Mucosa of gallbladder (tissue), 1 donor: ENCODE measurements at regions not wholly inside any gene's neighbourhood (a gene's known extent, or its start where the extent isn't known, plus 50 kb on each side); places are given as distances from the start of the nearest gene placed in this dataset.

ENCODE experiments used
- DNase-seq: peaks from one replicate; pipeline ENCODE4 v3.0.0-alpha.2; 2020; ENCODE audit warnings: low spot score
- donor health status: DM: no; HTN: no; CAD: no.

DNA sequence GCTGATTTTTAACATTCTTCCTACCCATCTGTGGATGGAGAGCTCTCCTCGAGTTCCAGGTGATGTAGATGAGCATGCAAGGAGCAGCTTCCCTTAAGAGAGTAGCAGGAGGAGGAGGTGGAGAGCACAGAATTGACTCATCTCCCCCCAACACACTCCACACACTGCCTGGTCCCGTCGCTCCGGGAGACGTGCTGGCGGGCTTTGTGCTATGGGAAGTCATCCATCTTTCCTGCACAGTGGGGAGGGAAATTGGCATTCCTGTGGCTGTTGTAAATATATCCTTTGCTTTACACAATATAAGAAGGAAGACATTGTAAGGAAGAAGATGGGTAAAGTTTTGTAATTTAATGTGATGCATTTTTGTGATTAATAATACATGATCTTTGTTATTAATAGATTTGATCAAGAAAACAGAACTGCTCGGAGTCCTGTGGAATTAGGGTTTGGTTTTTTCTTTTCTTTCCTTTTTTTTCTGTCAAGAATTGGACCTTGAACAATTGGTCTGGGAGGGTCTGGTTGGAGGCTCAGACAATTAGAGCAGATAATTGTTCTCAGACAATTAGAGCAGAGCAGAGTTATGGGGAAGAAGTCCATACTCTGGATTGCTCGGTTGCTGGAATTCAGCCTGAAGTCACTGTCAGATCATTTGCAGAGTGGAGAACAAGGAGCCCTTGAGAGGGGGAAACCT lies 297.8 kb downstream of the GADD45G start:
- DNase-seq = no peak

DNA sequence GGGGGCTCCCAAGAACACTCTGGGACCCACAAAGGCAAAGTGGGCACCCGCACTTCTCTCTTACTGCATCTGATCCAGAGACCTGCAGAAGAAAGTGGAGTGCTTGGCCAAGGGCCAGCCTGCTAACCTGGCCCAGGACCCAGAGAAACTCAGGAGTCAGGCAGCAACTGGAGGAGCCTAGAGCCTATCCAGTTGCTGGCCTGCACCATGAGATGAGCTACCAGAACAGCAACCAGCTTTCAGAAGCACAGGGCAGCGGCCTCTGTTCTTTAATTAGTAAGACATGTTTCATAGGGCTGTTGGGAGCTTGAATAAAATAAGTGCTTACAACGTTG lies 298.3 kb downstream of the GADD45G start:
- DNase-seq = no peak

DNA sequence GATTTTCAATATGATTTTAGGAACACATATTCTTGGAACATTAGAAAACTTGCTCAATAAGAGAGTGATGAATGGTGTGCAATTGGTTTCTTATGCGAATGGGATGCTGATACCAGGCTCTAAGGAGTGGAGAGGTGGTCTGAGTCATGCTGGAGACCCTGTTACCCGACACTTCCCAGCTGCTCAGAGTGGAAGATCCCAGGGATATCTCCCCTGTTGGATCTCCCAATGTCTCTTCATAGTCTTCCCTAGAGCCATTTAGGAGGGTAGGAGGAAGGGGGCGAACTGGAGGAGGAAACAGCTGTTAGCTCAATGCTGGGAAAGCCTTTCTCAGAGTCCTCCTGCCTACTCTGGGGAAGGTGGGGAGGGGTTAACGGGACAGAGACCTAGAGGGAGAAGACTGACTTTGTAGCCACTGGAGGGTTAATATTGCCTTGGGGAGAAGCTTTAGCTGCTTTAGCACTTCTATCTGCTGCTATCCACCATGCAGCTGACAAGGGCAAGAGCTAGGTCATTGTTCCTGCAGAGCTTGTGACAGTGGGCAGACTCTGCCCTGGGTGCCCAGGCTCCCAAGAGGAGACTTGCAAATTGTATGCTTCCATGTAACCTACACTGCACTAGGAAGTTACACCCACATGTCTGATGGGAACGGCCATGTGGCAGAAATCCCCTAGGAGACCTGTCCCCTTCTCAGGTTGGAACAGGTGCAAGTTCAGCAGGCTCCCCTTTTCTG lies 301.0 kb downstream of the GADD45G start:
- no peak for DNase-seq

DNA sequence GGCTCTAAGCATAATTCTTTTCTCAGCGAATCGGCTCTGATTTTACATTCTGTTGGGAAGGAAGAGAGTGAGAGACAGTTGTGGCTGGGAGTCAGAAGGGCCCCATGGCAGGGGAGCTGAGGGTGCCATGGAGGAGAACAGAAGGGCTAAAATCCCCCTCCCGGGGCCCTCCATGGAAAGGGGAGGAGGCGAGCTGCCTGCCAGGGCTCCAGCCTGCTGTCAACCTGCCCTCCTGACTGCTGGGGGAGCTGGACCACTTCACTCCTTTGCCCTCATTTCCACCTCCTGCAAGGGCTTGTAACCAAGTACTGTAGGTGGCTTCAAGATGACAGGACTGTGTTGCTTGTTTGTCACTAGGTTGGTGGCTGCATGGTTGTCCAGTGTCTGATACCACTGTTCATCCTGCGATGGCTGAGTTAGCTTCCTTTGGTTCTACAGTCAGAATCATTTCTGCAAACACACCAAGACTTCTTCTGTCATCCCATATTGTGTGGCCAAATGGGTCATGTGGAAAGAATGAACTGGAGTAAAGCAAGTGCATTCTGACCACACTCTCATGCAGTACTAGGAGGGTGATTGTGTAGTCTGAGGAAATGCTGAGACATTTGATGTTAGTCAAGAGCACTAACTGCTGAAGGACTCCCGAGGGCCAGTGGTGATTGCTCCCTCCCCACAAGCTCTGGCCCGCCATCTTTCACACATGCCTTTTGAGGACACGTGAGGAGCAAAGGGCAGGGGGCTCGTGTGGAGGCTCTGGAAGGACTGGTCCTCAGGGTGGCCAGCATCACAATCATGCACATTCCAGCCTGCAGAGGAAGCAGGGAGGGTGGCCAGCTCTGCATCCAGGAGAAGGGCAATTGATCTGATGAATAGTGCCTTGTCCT lies 307.2 kb downstream of the GADD45G start:
- DNase-seq = no peak

DNA sequence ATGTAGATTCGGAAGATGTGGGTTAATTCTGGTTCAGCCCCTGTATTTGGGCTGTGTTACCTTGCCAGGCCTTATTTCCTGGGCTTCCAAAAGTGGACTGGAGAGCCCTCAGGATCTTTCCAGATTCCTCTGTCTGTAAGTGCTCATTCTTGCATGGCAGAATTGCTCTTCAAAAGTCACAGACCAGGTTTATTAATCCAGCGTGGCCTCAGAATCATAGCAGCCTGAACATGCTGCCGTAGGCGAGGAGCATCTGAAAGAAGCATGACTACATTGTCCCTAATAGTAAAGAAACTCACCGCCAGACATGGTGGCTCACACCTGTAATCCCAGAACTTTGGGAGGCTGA lies 307.8 kb downstream of the GADD45G start:
- DNase-seq = no peak

DNA sequence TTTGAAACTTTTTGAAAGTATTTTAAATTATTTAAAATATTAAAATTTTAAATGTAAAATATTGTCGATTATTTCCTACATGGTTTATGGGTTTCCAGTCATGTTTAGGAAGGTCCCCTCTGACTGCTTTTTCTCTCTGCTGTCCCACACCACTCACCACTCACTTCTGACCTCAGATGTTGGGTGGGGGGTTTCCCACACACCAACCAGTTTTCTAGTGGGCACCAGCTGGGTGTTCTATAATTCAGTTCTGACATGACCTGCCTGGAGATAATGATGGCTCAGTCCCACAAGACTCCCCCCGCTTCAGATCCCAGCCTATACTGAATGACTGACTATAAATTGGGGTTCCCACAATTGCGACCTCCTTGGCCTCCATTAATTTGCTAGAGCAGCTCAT lies 310.4 kb downstream of the GADD45G start:
- no peak for DNase-seq

DNA sequence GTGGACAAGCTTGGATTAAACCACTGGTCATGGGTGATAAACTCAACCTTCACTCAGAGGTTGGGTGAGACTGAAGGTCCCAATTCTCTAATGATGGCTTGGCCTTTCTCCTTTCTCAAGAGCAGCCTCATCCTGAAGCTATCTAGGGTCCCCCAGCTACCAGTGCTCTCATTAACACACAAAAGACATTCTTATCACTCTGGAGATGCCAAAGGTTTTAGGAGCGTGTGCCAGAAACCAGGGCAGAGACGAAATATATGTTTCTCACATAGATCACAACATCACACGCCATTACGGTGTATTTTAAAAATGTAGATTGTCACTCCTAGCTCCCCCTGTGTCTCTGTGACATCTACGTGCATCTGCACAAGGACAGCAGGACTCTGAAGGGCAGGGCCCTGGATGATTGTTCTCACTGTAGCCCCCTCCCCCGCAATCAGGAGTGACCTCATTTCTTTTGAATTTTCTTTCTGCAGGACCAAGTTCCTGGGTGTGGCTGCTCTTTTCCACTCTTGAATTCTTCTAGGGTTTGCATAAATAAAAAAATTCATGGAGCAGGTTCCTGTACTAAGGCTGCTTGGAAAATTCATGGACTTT lies 311.3 kb downstream of the GADD45G start:
- DNase-seq = no peak

DNA sequence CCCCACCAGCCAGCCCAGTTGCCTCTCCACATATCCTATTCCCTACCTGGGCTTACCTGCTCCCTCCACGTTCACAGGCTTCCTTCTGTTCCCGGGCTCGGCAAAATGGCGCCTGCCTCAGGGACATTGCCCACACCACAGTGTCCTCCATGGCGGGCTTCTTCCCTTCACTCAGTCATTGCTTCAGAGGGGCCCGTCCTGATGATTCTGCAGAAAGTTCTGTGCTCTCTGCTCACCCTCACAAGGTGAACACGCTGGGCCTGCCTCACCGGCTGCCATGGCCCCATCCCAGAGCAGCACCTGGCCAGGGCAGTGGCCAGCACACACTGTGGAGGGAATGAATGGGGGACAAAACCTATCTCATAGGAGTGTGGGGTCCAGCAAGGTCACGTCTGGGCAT lies 313.0 kb downstream of the GADD45G start:
- DNase-seq = no peak

DNA sequence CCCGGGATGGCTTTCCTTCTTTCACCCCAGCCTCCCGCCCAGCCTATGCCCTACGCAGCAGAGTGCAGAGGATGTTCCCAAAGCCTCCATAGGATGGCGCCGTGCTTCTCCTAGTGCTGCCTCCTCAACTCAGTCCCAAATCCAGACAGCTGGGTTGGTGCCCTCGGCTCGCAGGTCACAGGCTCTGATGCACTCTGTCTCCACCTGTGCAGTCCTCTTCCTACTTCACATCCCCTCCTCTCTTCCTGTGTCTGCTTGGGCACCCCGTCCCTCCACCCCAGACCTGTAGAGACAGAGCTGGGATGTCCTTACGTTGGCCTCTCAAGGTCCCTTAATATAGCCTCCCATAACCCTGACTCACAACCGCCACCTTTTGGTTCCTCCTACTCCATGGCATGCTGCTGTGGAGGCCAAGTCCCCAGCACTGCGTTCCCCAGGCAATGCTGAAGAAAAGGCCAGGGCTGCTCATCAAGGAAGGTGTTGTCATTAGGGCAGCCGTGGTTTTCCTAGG lies 314.4 kb downstream of the GADD45G start:
- DNase-seq = peak; percentile 40

DNA sequence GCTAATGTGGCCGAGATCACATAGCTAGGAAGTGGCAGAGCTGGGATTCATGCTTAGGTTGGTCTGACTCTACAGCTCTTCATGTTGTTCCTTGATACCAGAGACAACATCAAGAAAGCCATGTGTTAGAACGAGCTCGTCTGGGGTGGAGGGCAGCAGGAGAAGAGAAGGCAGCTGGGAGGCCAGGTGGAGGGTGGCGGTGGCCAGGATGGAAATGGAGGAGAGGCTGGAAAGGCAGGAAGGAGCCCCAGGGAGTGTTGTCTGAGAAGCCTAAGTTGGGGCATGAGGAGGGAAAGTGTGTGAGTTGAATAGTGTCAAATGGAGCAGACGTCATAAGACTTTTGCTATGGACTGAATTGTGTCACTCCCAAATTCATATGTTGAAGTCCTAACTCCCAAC lies 315.3 kb downstream of the GADD45G start:
- DNase-seq = no peak

DNA sequence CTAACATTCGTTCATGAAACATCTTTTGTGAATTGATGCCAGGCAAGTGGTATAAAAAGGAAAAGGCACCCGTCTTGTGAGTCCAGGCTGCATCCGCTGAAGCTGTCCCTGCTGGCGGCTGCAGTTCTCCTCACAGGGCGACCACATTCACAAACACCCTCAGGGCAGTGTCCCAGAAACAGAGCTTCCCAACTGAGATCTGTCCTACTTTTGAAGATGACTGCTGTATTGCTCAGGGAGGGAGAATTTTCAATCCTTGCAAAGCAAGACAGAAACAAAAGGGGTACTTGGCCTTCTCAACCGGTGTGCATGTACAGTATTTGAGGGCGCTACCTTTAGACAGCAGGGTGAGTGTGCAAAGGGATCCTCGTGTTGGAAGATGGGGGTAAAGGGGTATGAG lies 316.1 kb downstream of the GADD45G start:
- no peak for DNase-seq

DNA sequence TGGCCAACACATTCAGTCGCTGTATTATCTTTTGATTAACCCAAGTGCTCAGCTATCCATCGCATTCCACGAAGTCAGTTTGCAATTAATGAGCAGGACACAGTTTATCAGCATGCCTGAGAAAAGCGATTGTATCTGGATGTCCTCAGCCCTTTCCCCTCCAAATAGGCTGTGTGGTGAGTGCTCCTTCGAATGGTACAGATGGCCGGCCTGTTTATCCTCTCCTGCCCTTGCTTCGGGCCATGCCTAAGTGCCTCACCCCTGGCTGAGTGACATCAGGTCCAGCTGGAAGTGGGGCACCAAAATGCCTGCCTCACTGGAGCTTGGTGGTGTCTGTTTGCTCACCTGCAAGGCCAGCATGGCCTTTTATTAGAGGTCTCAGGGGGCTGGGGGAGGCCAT lies 317.3 kb downstream of the GADD45G start:
- no peak for DNase-seq

DNA sequence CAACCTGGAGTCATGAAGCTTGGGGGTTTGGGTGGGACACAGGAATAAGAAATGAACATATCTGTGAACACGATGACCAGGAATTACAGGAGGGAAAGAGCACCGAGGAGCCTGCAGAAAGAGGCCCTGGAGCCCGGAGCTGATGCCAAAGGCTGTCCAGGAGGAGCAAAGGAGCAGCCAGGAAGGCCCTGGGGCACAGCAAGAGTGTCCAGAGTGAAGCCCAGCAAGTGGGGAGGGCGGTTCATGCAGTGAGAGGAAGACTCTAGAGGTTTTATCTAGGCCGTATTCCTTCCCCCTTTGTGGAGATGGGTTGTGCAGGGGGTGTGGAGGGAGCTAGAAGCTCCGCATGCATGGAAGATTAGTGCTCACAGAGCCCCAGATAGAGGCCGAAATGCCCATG lies 318.4 kb downstream of the GADD45G start:
- DNase-seq = no peak

DNA sequence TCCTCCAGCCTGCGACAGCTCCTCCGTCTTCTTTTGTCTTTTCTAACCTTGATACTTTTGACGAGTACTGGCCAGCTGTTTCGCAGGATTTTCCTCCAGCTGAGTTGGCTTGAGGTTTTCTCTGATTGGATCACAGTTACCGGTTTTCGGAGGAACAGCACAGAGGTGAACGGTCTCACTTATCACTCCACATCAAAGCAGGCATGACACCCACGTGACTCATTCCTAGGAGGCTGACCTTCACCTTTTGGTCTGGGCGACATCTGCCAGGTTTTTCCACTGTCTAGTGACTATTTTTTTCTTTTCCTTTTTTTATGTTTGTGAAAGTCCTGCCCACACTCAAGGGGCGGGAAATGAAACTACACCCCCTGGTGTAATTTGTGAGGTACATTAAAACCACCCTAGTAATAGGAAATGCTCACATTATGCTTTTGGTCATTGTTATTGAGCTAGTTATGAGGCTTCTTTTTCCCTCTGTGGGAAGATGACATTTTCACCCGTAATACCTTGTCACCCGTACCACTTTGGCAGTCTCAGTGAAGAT lies 319.2 kb downstream of the GADD45G start:
- no peak for DNase-seq

DNA sequence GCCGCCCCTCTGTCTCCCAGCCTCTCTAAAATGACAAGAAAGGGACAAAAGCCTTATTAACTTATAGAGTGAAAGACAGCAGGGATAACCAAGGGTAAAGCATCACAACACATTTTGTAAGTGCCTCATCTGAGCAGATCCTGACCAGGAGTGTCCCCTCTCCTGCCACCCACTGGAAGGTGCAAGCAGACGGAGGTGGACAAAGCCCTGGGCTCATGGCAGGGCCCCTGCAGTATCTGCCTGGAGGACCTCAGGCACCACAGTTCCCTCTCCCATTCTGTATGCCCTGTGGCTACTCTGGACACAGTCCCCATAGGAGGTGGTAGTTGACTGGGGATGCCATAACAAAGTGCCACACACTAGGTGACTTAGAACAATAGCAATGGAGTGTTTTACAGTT lies 319.8 kb downstream of the GADD45G start:
- no peak for DNase-seq

DNA sequence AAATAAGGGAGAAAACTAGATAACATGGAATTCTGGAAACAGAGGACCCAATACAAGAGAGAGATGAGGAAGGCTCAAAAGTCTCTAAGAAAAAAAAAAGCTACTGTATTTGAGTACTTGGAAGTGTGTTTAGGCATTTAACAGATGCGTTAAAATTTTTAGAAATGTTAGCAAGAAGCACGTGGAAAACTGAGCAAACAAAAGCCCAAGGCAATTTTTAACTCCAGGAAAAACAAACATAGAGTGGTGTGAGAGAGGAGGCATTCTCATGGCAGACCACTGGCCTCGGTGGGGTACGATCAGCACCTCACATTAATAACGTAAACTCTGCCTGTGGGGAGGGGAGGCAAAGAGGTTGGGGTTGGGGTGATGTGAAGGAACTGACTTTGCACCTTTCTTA lies 321.4 kb downstream of the GADD45G start:
- no peak for DNase-seq

DNA sequence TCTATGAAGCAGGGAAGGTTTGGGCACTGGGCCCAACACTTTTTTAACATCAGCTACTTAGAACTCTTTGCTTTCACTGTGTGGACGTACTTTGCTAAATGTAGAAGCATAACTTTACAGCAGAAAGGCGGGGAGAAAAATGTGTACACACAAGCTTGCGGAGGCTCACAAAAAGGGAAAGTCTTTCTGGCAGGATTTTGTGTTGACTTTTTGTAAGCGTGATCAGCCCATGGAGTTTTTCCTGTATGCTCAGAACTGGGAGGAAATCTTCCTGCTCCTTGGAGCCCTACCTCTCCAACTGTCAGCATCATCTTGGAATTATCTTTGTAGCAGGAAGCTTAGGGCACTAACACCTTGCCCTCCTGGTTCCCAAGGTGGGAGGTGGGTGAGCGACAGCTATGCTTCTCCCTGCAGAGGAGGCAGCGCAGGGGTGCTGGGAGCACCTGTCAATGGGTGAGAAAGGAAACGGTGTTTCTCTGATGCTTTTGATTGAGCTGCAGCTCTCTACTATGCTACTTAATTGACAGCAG lies 321.9 kb downstream of the GADD45G start:
- DNase-seq = no peak

DNA sequence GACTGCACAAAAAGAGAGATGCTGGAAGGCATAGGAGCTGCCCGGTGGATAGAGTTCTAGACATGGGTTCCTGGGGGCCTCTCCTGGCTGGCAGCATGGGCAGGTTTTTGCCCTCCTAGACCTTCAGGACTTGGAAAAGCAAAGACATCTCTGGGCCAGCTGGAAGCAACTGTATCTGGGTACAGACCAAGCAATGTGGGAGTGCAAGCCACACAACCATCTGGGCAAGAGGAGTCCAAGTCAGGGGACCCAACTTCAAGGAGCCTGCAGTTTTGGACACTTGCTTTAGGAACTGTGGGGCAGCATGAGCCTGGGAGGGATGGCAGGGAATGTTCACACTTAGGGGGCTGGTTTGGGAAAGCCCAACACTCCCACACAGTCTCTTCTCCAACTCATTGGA lies 323.3 kb downstream of the GADD45G start:
- no peak for DNase-seq

DNA sequence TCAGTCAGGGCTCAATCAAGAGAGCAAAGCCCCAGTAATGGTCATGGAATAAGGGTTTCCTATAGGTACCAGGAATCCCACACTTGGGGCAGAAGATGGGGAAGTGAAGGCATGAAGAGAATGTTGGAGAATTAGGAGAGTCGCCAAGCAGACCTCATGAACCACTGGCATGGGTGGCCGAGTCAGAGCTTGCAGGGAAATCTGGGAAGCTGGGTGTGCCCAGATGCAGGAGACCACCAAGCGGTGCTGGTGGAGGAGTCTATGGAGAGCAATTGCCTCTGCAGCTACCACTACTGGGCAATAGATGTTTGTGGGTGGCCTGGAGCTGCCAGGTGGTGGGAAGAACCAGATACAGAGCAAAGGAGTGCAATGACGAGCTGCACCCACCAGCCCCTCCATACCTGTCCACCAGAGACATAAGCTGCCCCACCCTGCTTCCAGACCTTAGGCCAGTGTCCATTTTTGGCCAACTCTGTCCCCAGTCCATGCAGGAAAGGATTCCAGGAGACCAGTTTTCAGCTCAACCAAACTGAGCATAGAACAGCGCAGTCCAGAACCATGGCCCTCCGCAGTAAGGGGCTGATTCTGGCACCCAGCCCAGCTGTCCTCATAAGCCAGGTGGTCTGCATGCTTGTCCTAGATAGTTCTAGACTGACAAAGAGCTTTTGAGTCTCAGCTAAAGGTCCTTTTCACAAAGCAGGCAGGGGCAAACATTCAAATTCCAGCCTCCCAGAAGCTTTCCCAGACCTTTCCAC lies 323.9 kb downstream of the GADD45G start:
- no peak for DNase-seq

DNA sequence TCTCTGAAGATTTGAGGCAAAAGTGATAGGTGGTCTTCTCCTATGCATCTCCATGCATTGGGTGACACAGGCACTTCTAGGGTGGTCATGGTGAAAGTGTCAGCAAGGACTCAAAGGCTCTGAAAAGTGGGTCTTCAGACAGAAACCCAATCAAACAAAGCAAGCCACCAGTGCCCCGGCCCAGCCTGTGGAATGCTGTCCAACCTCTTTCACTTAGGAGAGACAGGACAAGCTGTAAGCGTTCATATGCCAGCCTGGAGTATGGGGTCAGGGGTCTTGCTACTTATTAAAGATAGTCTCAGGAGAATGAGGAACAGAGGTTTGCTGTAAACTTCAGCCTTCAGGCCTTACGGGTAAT lies 324.5 kb downstream of the GADD45G start:
- DNase-seq = no peak
